ENCODE measurements at regions not wholly inside any gene's neighbourhood (a gene's known extent, or its start where the extent isn't known, plus 50 kb on each side); places are given as distances from the start of the nearest gene placed in this dataset.

- no peak for ATAC-seq
- intact Hi-C loops (cut with DNase I; ENCODE audit: low total_unique reads) (no loop called here), in situ Hi-C loops (cut with MboI; ENCODE audit: low sequenced_read_pairs in 4 of 4) (no loop called here)
- Histone ChIP-seq H3K9me3 (no peaks in the 10 kb centered on the region), H3K36me3 (no peaks in the 10 kb centered on the region), H3K27ac (no peak overlapping the region), H3K27me3 (no peaks in the 10 kb centered on the region), H3K4me3 (no peak overlapping the region), H3K4me1 (no peaks in the 10 kb centered on the region)
- DNase-seq: no peak
- no peak for TF ChIP-seq POLR2A (IDR thresholded peaks at IDR 0.05)
- TF ChIP-seq, protein P1, sequence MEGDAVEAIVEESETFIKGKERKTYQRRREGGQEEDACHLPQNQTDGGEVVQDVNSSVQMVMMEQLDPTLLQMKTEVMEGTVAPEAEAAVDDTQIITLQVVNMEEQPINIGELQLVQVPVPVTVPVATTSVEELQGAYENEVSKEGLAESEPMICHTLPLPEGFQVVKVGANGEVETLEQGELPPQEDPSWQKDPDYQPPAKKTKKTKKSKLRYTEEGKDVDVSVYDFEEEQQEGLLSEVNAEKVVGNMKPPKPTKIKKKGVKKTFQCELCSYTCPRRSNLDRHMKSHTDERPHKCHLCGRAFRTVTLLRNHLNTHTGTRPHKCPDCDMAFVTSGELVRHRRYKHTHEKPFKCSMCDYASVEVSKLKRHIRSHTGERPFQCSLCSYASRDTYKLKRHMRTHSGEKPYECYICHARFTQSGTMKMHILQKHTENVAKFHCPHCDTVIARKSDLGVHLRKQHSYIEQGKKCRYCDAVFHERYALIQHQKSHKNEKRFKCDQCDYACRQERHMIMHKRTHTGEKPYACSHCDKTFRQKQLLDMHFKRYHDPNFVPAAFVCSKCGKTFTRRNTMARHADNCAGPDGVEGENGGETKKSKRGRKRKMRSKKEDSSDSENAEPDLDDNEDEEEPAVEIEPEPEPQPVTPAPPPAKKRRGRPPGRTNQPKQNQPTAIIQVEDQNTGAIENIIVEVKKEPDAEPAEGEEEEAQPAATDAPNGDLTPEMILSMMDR (IDR thresholded peaks at IDR 0.05 in 4 of 5, conservative IDR thresholded peaks at IDR 0.05 in 1 of 5): no peak
Measured at GRCh38 chr2:220263300-220263699, 635.9 kb downstream of the SLC4A3 start.

GRCh38 chr2:220269367-220269766, 641.9 kb downstream of the SLC4A3 start:
- in situ Hi-C loops (cut with MboI; ENCODE audit: low sequenced_read_pairs in 4 of 4): no loop called here
- H3K4me1 ChIP-seq: no peaks in the 10 kb centered on the region
- no peaks in the 10 kb centered on the region for H3K27me3 ChIP-seq
- H3K36me3 ChIP-seq: no peaks in the 10 kb centered on the region
- intact Hi-C loops (cut with DNase I; ENCODE audit: low total_unique reads): no loop called here
- no peak overlapping the region for H3K27ac ChIP-seq
- no peaks in the 10 kb centered on the region for H3K9me3 ChIP-seq
- H3K4me3 ChIP-seq: no peak overlapping the region
- ATAC-seq (no peak), DNase-seq (no peak)
- TF ChIP-seq, protein P1 (IDR thresholded peaks at IDR 0.05 in 4 of 5, conservative IDR thresholded peaks at IDR 0.05 in 1 of 5): no peak
- TF ChIP-seq POLR2A (IDR thresholded peaks at IDR 0.05): no peak

DNA sequence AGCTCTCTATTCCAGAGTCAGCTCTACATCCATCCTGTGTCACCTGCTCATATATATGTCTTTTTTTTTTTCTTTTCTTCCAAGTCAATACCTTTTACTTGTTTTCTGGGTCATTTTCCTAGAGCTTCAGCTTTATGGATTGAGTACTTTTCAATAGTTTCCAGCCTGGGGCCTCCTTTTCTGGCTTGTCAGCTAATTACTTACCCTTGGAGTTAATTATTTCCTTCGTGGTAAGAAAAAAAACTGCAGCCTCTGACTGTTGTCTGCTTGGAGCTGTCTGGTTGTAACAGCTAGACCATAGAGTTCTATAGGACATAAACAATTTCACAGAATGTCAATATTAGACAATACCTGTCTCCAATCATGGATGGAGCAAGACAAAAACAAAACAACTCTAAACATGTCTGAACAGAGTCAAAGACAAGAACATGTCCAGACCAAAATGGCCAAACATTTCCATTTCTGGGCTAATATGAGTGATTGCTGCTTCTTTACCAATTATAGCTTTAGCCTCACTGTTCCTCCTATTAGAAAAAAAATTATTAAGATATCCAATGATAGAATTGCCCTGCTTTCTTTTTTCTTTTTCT, 643.1 kb downstream of the SLC4A3 start:
- Histone ChIP-seq H3K27ac (no peak overlapping the region), H3K4me3 (no peak overlapping the region), H3K4me1 (no peaks in the 10 kb centered on the region), H3K36me3 (no peaks in the 10 kb centered on the region), H3K27me3 (no peaks in the 10 kb centered on the region), H3K9me3 (no peaks in the 10 kb centered on the region)
- intact Hi-C loops (cut with DNase I; ENCODE audit: low total_unique reads) (no loop called here), in situ Hi-C loops (cut with MboI; ENCODE audit: low sequenced_read_pairs in 4 of 4) (no loop called here)
- TF ChIP-seq, protein P1 (IDR thresholded peaks at IDR 0.05 in 4 of 5, conservative IDR thresholded peaks at IDR 0.05 in 1 of 5): no peak
- ATAC-seq: no peak
- DNase-seq: no peak

DNA sequence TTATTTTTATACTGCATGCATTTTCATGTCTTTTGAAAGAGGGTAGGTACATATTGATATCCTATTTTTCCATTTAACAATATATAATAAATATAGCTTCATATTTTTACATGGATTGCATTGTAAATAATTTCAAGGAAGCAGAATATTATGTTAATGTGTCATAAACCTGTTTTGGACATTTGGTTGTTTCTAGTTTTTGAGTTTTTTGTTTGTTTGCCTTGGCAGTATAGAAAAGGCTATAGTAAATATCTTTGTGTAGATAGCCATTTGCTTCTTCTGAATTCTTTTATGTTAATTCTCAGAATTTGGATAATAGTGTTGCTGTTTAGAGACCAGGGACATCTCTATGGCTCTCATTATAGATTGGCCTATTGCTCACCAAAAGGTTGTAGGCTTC, 645.2 kb downstream of the SLC4A3 start:
- in situ Hi-C loops (cut with MboI; ENCODE audit: low sequenced_read_pairs in 4 of 4) (no loop called here), intact Hi-C loops (cut with DNase I; ENCODE audit: low total_unique reads) (no loop called here)
- no peaks in the 10 kb centered on the region for H3K4me1 ChIP-seq
- no peak for ATAC-seq
- no peaks in the 10 kb centered on the region for H3K36me3 ChIP-seq
- no peaks in the 10 kb centered on the region for H3K27me3 ChIP-seq
- TF ChIP-seq, protein P1 (IDR thresholded peaks at IDR 0.05 in 4 of 5, conservative IDR thresholded peaks at IDR 0.05 in 1 of 5): no peak
- TF ChIP-seq POLR2A (IDR thresholded peaks at IDR 0.05): no peak
- H3K27ac ChIP-seq: no peak overlapping the region
- DNase-seq: no peak
- H3K9me3 ChIP-seq: no peaks in the 10 kb centered on the region
- H3K4me3 ChIP-seq: no peak overlapping the region

DNA sequence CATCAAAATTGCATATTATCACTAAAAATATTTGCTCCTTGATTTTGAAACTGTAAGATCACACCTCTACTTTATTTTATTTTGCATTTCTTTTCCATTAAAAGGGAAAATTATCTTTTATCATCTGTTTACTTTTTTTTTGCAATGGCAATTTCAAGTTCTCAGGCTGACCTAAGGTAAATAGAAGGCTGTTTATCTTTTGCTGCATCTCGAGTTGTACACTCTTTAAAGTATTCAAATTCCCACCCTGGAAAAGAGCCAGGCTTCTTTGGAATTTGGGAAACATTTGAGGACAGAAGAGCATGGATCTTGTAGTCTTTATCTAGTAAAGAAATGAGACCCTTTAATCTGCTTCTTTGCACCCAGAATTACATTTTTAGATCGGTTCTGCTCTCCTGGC, 645.7 kb downstream of the SLC4A3 start:
- TF ChIP-seq, protein P1 (IDR thresholded peaks at IDR 0.05 in 4 of 5, conservative IDR thresholded peaks at IDR 0.05 in 1 of 5): no peak
- TF ChIP-seq POLR2A (IDR thresholded peaks at IDR 0.05): no peak
- in situ Hi-C loops (cut with MboI; ENCODE audit: low sequenced_read_pairs in 4 of 4): no loop called here
- intact Hi-C loops (cut with DNase I; ENCODE audit: low total_unique reads): no loop called here

More for the DNA sequence above, 645.7 kb downstream of the SLC4A3 start:
- ATAC-seq: no peak
- Histone ChIP-seq H3K9me3 (no peaks in the 10 kb centered on the region), H3K27me3 (no peaks in the 10 kb centered on the region), H3K36me3 (no peaks in the 10 kb centered on the region), H3K4me3 (no peak overlapping the region), H3K27ac (no peak overlapping the region), H3K4me1 (no peaks in the 10 kb centered on the region)
- no peak for DNase-seq

All from gastrocnemius medialis (tissue), 4 donors.